Neural cell (in vitro differentiated cells): ENCODE measurements at regions not wholly inside any gene's neighbourhood (a gene's known extent, or its start where the extent isn't known, plus 50 kb on each side); places are given as distances from the start of the nearest gene placed in this dataset.

Source experiments
- CTCF ChIP-seq: fragments of 450-650 bp; IDR thresholded peaks from 2 replicates; pipeline ENCODE4 v1.5.1; 2014; ENCODE audit warnings: antibody characterized with exemption, mild to moderate bottlenecking, moderate library complexity; ENCODE audit not compliant: poor library complexity, severe bottlenecking
- EZH2 ChIP-seq: fragments of 200-600, 300-800 bp; shearing (Covaris generic), sonication (generic); IDR thresholded peaks from 2 replicates; pipeline ENCODE4 v1.6.1; 2014; ENCODE audit warnings: antibody characterized with exemption, low read length, borderline replicate concordance, mild to moderate bottlenecking; ENCODE audit not compliant: insufficient read depth, poor library complexity, severe bottlenecking
- MXI1 ChIP-seq: fragments of 450-650 bp; conservative IDR thresholded peaks from 2 replicates; pipeline ENCODE4 v1.6.1; 2014; ENCODE audit warnings: antibody characterized with exemption, mild to moderate bottlenecking; ENCODE audit not compliant: poor library complexity, severe bottlenecking
- POLR2AphosphoS5 ChIP-seq: IDR thresholded peaks from 2 replicates; pipeline ENCODE4 v1.6.1; 2012
- REST ChIP-seq: IDR thresholded peaks from 2 replicates; pipeline ENCODE4 v1.6.1; 2012; ENCODE audit warnings: borderline replicate concordance
- TAF1 ChIP-seq: IDR thresholded peaks from 2 replicates; pipeline ENCODE4 v1.6.1; 2012; ENCODE audit warnings: low read depth

DNA sequence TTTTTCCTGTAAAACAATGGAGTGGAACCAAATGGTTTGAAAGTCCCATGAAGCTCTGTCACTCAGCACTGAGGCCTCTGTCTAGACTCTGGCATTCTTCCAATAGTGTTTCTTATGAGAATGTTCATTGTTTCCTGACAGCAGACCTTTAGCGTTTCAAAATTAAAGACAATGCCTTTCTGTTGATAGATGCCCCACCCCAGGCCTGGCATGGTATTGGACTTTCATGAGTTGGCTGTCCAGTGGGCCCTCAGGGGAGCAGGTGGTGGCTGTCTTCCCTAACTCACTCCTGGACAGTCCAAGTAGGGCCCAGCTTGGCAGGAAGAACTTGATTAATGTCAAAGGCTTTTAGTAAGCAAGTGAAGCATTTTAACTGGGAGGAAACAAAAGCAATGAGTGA is 186.5 kb upstream of the CCL2 start:
- no peak for TF ChIP-seq CTCF
- no peak for TF ChIP-seq EZH2
- no peak for TF ChIP-seq POLR2AphosphoS5
- TF ChIP-seq TAF1 = no peak
- no peak for TF ChIP-seq REST
- TF ChIP-seq MXI1 = no peak
